Fibroblast of lung (primary cell): ENCODE measurements at regions not wholly inside any gene's neighbourhood (a gene's known extent, or its start where the extent isn't known, plus 50 kb on each side); places are given as distances from the start of the nearest gene placed in this dataset.

Experiments
- DNase-seq, 2 donors: peaks; one replicate each; pipeline versions ENCODE4 v3.0.0 to v3.0.0-alpha.2; 2010; ENCODE audit warnings: low read depth in 2 of 2
- H2AFZ ChIP-seq: 2 replicates; pipeline ENCODE4 v1.5.1; 2012; ENCODE audit warnings: low read length, control low read depth, inconsistent platforms
- H3K27ac ChIP-seq: 2 replicates; pipeline ENCODE4 v1.5.1; 2011; ENCODE audit warnings: low read length, control low read depth; ENCODE audit not compliant: insufficient read depth
- H3K27me3 ChIP-seq: 2 replicates; pipeline ENCODE4 v1.5.1; 2011; ENCODE audit warnings: mild to moderate bottlenecking, low read length; ENCODE audit not compliant: control insufficient read depth, insufficient read depth
- H3K36me3 ChIP-seq: 2 replicates; pipeline ENCODE4 v1.5.1; 2011; ENCODE audit warnings: low read length; ENCODE audit not compliant: control insufficient read depth, insufficient read depth
- H3K4me1 ChIP-seq: 2 replicates; pipeline ENCODE4 v1.5.1; 2011; ENCODE audit warnings: low read length; ENCODE audit not compliant: control insufficient read depth, insufficient read depth; ENCODE audit errors: extremely low read depth
- H3K4me2 ChIP-seq: 2 replicates; pipeline ENCODE4 v1.5.1; 2011; ENCODE audit warnings: low read length, control low read depth; ENCODE audit not compliant: insufficient read depth; ENCODE audit errors: extremely low read depth
- H3K4me3 ChIP-seq, 4 experiments: fragments of 200-600 bp in 1 of 4; sonication (generic) in 1 of 4; replicated peaks in 1 of 4; 2 replicates each; pipeline ENCODE4 v1.5.1; 2011 to 2016; ENCODE audit warnings: low read length in 4 of 4, low read depth in 3 of 4, mild to moderate bottlenecking in 3 of 4, control low read depth in 2 of 4, inconsistent platforms in 1 of 4, mixed read lengths in 1 of 4; ENCODE audit not compliant: insufficient read depth in 1 of 4; ENCODE audit errors: control extremely low read depth in 1 of 4
- H3K79me2 ChIP-seq: 2 replicates; pipeline ENCODE4 v1.5.1; 2012; ENCODE audit warnings: mild to moderate bottlenecking, low read length, inconsistent platforms; ENCODE audit not compliant: control insufficient read depth, insufficient read depth
- H3K9ac ChIP-seq: 2 replicates; pipeline ENCODE4 v1.5.1; 2011; ENCODE audit warnings: mild to moderate bottlenecking, low read length, control low read depth; ENCODE audit not compliant: insufficient read depth
- H3K9me3 ChIP-seq: 2 replicates; pipeline ENCODE4 v1.5.1; 2012; ENCODE audit warnings: low read depth, low read length; ENCODE audit not compliant: control insufficient read depth, insufficient read depth
- H4K20me1 ChIP-seq: 2 replicates; pipeline ENCODE4 v1.5.1; 2011; ENCODE audit warnings: low read length; ENCODE audit not compliant: control insufficient read depth, insufficient read depth; ENCODE audit errors: extremely low read depth
- EZH2 ChIP-seq: IDR thresholded peaks from 2 replicates; pipeline ENCODE4 v1.5.1; 2012; ENCODE audit warnings: low read length, control low read depth, mild to moderate bottlenecking; ENCODE audit errors: missing control alignments
- TF ChIP-seq, protein P1 (sequence below), 2 donors: IDR thresholded peaks in 1 of 2; conservative IDR thresholded peaks in 1 of 2; 1 replicate in 1 of 2; 2 replicates in 1 of 2; pipeline ENCODE4 v1.5.1; 2011 to 2012; ENCODE audit warnings: low read length in 2 of 2, control low read depth in 1 of 2, inconsistent platforms in 1 of 2, low read depth in 1 of 2, mild to moderate bottlenecking in 1 of 2

DNA sequence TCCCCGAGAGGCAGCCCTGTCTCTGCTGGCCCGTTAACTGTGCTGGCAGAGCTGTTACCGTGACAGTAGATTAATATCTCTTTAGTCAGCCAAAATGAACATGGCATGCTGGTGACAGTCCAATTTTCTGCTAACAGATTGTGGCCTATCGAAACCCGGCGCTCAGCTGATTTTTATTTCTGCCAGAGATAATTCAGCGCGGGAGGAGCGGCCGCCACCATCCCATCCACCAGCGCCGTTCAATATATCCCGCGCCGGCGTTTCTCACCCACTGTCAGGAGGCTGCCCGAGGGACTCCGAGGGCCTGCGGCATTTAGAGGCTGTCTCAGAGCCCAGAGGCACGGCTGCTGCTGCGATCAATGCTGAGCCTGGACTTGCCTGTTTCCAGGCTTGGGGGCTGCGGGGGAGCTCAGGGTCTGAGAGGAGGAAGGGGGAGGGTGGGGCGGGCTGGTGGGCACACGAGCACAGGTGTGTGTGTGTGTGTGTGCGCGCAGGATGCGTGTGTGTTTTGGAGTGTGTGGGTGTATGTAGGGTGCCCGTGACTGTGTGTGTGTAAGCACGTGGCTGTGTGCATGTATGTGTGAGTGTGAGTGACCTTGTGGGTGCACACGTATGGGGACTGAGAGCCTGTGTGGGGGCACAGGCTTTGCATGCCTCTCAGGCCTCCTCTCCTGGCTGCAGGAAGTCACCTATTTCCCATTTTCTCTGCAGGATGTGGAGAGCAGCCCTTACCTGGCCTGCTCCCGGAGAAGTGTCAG lies 109.7 kb upstream of the ACTRT2 start:
- TF ChIP-seq, protein P1, sequence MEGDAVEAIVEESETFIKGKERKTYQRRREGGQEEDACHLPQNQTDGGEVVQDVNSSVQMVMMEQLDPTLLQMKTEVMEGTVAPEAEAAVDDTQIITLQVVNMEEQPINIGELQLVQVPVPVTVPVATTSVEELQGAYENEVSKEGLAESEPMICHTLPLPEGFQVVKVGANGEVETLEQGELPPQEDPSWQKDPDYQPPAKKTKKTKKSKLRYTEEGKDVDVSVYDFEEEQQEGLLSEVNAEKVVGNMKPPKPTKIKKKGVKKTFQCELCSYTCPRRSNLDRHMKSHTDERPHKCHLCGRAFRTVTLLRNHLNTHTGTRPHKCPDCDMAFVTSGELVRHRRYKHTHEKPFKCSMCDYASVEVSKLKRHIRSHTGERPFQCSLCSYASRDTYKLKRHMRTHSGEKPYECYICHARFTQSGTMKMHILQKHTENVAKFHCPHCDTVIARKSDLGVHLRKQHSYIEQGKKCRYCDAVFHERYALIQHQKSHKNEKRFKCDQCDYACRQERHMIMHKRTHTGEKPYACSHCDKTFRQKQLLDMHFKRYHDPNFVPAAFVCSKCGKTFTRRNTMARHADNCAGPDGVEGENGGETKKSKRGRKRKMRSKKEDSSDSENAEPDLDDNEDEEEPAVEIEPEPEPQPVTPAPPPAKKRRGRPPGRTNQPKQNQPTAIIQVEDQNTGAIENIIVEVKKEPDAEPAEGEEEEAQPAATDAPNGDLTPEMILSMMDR (conservative IDR thresholded peaks at IDR 0.05 in 1 of 2, IDR thresholded peaks at IDR 0.05 in 1 of 2; ENCODE audit: low read depth in 1 of 2, low read length in 2 of 2): no peak
- Histone ChIP-seq H3K27me3 (no peaks in the 10 kb centered on the region), H3K9me3 (peaks cover 7% of the 10 kb centered on the region), H3K79me2 (no peaks in the 10 kb centered on the region), H3K27ac (no peak overlapping the region), H2AFZ (no peak overlapping the region), H3K4me2 (no peak overlapping the region), H3K36me3 (no peaks in the 10 kb centered on the region), H4K20me1 (no peaks in the 10 kb centered on the region), H3K9ac (no peak overlapping the region), H3K4me1 (no peaks in the 10 kb centered on the region), H3K4me3 (no peak overlapping the region)
- no peak for DNase-seq

DNA sequence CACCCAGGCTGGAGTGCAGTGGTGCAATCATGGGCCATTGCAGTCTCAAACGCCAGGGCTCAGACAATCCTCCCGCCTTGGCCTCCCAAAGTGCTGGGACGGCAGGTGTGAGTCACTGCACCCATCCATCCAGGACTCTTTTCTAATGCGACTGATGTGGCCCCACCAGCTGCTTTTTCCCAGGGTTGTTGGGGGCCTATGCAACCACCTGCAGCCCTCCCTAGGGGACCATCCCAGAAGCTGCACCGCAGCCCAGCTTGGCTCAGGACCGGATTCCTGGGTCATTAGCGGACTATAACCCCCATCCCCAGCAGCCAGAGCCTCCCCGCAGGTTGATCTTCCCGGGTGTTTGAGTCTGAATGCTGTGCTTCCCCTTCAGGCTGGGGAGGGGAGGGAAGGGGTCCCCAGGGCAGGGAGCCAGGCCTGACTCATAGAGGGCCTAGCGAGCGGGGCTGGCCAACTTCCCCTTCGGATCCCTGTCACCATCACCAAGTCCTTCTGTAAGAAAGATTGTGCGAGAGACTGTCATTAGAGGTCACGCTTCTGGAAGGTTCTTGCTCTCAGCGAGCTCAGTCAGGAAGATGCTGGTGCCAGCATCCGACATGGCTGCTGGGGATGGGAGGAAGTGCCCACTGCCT lies 108.7 kb upstream of the ACTRT2 start:
- no peak overlapping the region for H3K4me2 ChIP-seq
- no peaks in the 10 kb centered on the region for H3K79me2 ChIP-seq
- no peak overlapping the region for H3K4me3 ChIP-seq
- no peaks in the 10 kb centered on the region for H3K36me3 ChIP-seq
- no peaks in the 10 kb centered on the region for H3K4me1 ChIP-seq
- DNase-seq: no peak
- H3K9me3 ChIP-seq: peaks cover 7% of the 10 kb centered on the region
- H3K27me3 ChIP-seq: no peaks in the 10 kb centered on the region
- no peak overlapping the region for H3K9ac ChIP-seq
- no peak for TF ChIP-seq EZH2
- TF ChIP-seq, protein P1 (conservative IDR thresholded peaks at IDR 0.05 in 1 of 2, IDR thresholded peaks at IDR 0.05 in 1 of 2; ENCODE audit: low read depth in 1 of 2, low read length in 2 of 2): no peak
- no peaks in the 10 kb centered on the region for H4K20me1 ChIP-seq
- H2AFZ ChIP-seq: no peak overlapping the region
- no peak overlapping the region for H3K27ac ChIP-seq

DNA sequence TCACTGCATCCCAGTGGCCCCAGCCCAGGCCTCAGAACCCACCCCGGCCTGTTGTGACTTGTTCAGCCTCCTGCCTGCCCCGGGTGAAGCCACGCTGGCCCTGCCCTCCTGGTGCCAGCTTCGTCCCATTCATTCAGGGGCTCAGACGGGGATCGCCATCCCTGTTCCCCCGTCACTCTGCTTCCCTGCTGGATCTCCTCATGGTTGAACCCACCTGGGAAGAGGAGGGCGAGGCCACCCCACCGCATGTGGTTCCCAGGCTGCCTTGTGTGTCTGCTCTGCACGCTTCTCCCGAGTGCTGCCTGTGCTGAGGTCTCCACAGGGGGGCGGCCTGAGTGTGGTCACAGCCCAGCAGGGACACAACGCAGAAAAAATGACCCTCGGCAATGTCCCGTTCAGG lies 108.2 kb upstream of the ACTRT2 start:
- H3K27me3 ChIP-seq: no peaks in the 10 kb centered on the region
- no peaks in the 10 kb centered on the region for H3K4me1 ChIP-seq
- no peak overlapping the region for H3K27ac ChIP-seq
- no peak overlapping the region for H3K9ac ChIP-seq
- TF ChIP-seq, protein P1 (conservative IDR thresholded peaks at IDR 0.05 in 1 of 2, IDR thresholded peaks at IDR 0.05 in 1 of 2; ENCODE audit: low read depth in 1 of 2, low read length in 2 of 2): no peak
- no peak overlapping the region for H2AFZ ChIP-seq
- no peaks in the 10 kb centered on the region for H3K79me2 ChIP-seq
- no peaks in the 10 kb centered on the region for H3K36me3 ChIP-seq
- peaks cover 7% of the 10 kb centered on the region for H3K9me3 ChIP-seq
- H3K4me2 ChIP-seq: no peak overlapping the region
- H4K20me1 ChIP-seq: no peaks in the 10 kb centered on the region
- DNase-seq: no peak
- no peak overlapping the region for H3K4me3 ChIP-seq
